NT2/D1 (cell line): ENCODE measurements at regions not wholly inside any gene's neighbourhood (a gene's known extent, or its start where the extent isn't known, plus 50 kb on each side); places are given as distances from the start of the nearest gene placed in this dataset.

ENCODE experiments used
- SUZ12 ChIP-seq: IDR thresholded peaks from 2 replicates; pipeline ENCODE4 v1.6.1; 2011; ENCODE audit not compliant: insufficient read length, insufficient read depth; ENCODE audit errors: extremely low read depth
- YY1 ChIP-seq: IDR thresholded peaks from 2 replicates; pipeline ENCODE4 v1.6.1; 2011; ENCODE audit not compliant: insufficient read length, insufficient read depth
- ZNF274 ChIP-seq: IDR thresholded peaks from 2 replicates; pipeline ENCODE4 v1.6.1; 2011; ENCODE audit warnings: mild to moderate bottlenecking, low read depth, low read length

DNA sequence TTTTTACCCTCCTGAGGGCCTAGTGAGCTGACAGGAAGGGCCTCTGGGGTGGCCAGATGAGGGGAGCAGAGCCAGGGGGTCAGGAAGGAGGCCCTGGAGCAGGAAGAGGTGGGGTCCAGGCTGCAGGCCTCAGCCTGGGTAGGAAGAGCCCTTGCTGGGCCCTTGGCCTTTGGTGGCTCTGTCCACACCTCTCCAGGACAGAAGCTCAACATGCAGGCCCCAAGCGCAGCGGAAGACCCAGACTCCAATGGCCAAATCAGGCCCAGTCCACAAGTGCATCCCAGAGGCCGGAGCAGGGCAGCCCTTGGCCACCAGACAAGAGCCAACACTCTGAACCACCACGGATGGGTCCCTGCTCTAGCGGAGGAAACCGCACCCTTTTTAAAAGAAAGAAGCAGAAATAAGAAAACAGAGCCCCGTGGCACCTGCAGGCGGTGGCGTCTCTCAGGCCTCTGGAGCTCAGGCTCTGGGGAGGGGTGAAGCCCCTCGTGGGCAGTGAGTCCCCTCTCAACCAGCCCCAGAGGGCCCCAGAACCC lies 52.8 kb downstream of the FOXL3 start:
- TF ChIP-seq SUZ12 (no peak), ZNF274 (no peak), YY1 (no peak)
